NCI-H2107 treated with DMSO at 0.1 percent for 48 hours (cell line): ENCODE measurements at regions not wholly inside any gene's neighbourhood (a gene's known extent, or its start where the extent isn't known, plus 50 kb on each side); places are given as distances from the start of the nearest gene placed in this dataset.
A peak's percentile ranks its signal among the peaks of the same experiment; 100 is the strongest.

ENCODE experiments used
- DNase-seq: peaks from one replicate; lab custom pipeline; 2025; ENCODE audit not compliant: unreplicated experiment; lab: John Stamatoyannopoulos, UW

GRCh38 chr6:106773996-106774629 lies 144.7 kb downstream of the QRSL1 start:
- DNase-seq = no peak

- DNase-seq = no peak
These were observed 144.1 kb downstream of the QRSL1 start for GRCh38 chr6:106773522-106773921.

GRCh38 chr6:106772270-106773142 lies 143.1 kb downstream of the QRSL1 start:
- no peak for DNase-seq

- DNase-seq = no peak
These were observed 142.4 kb downstream of the QRSL1 start for GRCh38 chr6:106771822-106772221.

- no peak for DNase-seq
These were observed 141.3 kb downstream of the QRSL1 start for GRCh38 chr6:106770663-106771062.

- DNase-seq = no peak
These were observed 140.7 kb downstream of the QRSL1 start for GRCh38 chr6:106770081-106770480.

- no peak for DNase-seq
These were observed 137.9 kb downstream of the QRSL1 start for GRCh38 chr6:106767271-106767670.

- DNase-seq = no peak
These were observed 136.8 kb downstream of the QRSL1 start for GRCh38 chr6:106766201-106766600.

- DNase-seq = no peak
These were observed 136.1 kb downstream of the QRSL1 start for GRCh38 chr6:106765496-106765895.

- no peak for DNase-seq
These were observed 135.1 kb downstream of the QRSL1 start for GRCh38 chr6:106764353-106764980.

- no peak for DNase-seq
These were observed 134.0 kb downstream of the QRSL1 start for GRCh38 chr6:106763361-106763760.

GRCh38 chr6:106761160-106761559 lies 131.8 kb downstream of the QRSL1 start:
- DNase-seq = no peak

GRCh38 chr6:106759112-106759511 lies 129.7 kb downstream of the QRSL1 start:
- no peak for DNase-seq

GRCh38 chr6:106757722-106758467 lies 128.5 kb downstream of the QRSL1 start:
- DNase-seq = no peak

- peak; percentile 78 for DNase-seq
These were observed 127.9 kb downstream of the QRSL1 start for GRCh38 chr6:106757267-106757666.

GRCh38 chr6:106754215-106754614 lies 124.8 kb downstream of the QRSL1 start:
- no peak for DNase-seq

- DNase-seq = no peak
These were observed 123.3 kb downstream of the QRSL1 start for GRCh38 chr6:106752641-106753040.

GRCh38 chr6:106751501-106752252 lies 122.3 kb downstream of the QRSL1 start:
- DNase-seq = no peak

GRCh38 chr6:106750946-106751345 lies 121.6 kb downstream of the QRSL1 start:
- DNase-seq = no peak

GRCh38 chr6:106750142-106750918 lies 121.0 kb downstream of the QRSL1 start:
- peak; percentile 67 for DNase-seq
